Transverse colon (tissue), 4 donors: ENCODE measurements at regions not wholly inside any gene's neighbourhood (a gene's known extent, or its start where the extent isn't known, plus 50 kb on each side); places are given as distances from the start of the nearest gene placed in this dataset.

Experiments
- POLR2AphosphoS5 ChIP-seq, 3 donors: sonication (generic); formaldehyde crosslinking; IDR thresholded peaks; one replicate each; pipeline ENCODE4 v1.6.1; 2016; ENCODE audit warnings: antibody characterized with exemption in 3 of 3
- TF ChIP-seq, protein P1 (sequence below), 5 experiments: fragments of 200-600 bp in 3 of 5; fragments of 450-650 bp in 2 of 5; sonication (generic) in 3 of 5; IDR thresholded peaks; 1 replicate in 2 of 5; 2 replicates in 3 of 5; pipeline ENCODE4 v1.5.1; 2016 to 2017; ENCODE audit warnings: antibody characterized with exemption in 5 of 5, inconsistent platforms in 3 of 5, mild to moderate bottlenecking in 2 of 5, moderate library complexity in 1 of 5

DNA sequence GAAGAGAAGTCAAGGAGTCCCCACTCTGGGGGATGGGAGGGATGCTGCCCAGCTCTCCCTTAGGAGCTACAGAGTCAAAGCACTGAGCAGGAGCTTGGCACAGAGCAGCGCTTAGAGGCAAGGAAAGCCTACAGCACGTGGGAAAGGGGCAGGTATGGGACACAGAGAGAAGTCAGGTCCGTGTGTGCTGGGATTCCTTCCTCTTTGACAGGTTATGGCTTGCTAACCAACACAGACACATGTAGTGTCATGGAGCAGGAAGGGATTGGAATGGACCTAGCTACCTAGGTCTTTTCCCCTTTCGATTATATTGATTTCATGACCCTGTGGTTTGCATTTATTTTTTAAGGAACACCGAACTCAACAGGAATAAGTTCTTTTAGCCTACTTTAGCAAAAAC is 208.5 kb upstream of the TUT7 start:
- TF ChIP-seq POLR2AphosphoS5 (IDR thresholded peaks at IDR 0.05): no peak
- TF ChIP-seq, protein P1, sequence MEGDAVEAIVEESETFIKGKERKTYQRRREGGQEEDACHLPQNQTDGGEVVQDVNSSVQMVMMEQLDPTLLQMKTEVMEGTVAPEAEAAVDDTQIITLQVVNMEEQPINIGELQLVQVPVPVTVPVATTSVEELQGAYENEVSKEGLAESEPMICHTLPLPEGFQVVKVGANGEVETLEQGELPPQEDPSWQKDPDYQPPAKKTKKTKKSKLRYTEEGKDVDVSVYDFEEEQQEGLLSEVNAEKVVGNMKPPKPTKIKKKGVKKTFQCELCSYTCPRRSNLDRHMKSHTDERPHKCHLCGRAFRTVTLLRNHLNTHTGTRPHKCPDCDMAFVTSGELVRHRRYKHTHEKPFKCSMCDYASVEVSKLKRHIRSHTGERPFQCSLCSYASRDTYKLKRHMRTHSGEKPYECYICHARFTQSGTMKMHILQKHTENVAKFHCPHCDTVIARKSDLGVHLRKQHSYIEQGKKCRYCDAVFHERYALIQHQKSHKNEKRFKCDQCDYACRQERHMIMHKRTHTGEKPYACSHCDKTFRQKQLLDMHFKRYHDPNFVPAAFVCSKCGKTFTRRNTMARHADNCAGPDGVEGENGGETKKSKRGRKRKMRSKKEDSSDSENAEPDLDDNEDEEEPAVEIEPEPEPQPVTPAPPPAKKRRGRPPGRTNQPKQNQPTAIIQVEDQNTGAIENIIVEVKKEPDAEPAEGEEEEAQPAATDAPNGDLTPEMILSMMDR (IDR thresholded peaks at IDR 0.05): no peak
